ENCODE measurements at regions not wholly inside any gene's neighbourhood (a gene's known extent, or its start where the extent isn't known, plus 50 kb on each side); places are given as distances from the start of the nearest gene placed in this dataset.

DNA sequence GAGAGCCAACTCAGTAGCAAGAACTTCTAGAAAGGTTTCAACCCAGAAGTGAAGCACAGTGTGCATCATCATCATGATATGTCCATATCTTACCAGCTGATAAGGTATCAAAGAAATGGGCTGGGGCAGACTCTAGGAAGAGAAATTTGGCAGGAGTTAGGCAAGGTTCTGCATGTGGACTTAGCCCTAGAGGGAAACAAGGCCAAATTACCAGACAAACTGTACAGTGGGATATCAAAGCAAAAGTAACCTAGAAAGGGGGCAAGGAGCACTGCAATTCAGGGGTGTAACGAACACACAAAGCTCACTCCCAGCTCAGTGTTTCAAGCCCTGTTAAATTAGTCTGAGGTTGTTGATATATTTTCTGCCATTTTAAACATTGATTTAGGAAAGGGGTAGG, 407.4 kb downstream of the SMARCA1 start:
- SMC1A ChIA-PET (ENCODE audit: uncharacterized antibody, unreplicated experiment), result interaction anchor here (1.4 kb wide), 1 partner anchor 15 kb away, joined by 3 read pairs; no protein-coding TSS in a partner anchor
- Histone ChIP-seq H3K27ac (ENCODE audit: control insufficient read depth, insufficient read depth) (no peak overlapping the region), H3K27me3 (replicated peaks in 1 of 2; ENCODE audit: control insufficient read depth in 2 of 2, insufficient read depth in 2 of 2, low read length in 1 of 2) (no peaks in the 10 kb centered on the region), H3K4me1 (ENCODE audit: control insufficient read depth, insufficient read depth, low read length) (no peaks in the 10 kb centered on the region), H3K4me3 (no peak overlapping the region), H3K79me2 (ENCODE audit: control insufficient read depth, insufficient read depth, low read length) (no peaks in the 10 kb centered on the region), H3K9ac (ENCODE audit: control insufficient read depth, insufficient read depth, low read length) (no peak overlapping the region), H4K20me1 (ENCODE audit: control insufficient read depth, insufficient read depth) (no peaks in the 10 kb centered on the region), H3K36me3 (ENCODE audit: control insufficient read depth in 2 of 2, insufficient read depth in 2 of 2, low read length in 1 of 2) (no peaks in the 10 kb centered on the region), H3K4me2 (ENCODE audit: control insufficient read depth, insufficient read depth) (no peak overlapping the region), H3K9me3 (replicated peaks; ENCODE audit: control insufficient read depth, insufficient read depth, low read length) (no peaks in the 10 kb centered on the region), H2AFZ (ENCODE audit: control insufficient read depth, low read depth, low read length) (no peak overlapping the region)
- TF ChIP-seq TBL1XR1 (IDR thresholded peaks at IDR 0.05; ENCODE audit: low read depth, low read length) (no peak), JUNB (IDR thresholded peaks at IDR 0.05) (no peak), BCL11A (IDR thresholded peaks at IDR 0.05; ENCODE audit: low read depth, low read length) (no peak), TCF12 (IDR thresholded peaks at IDR 0.05; ENCODE audit: low read depth, low read length) (no peak), CEBPB (IDR thresholded peaks at IDR 0.05; ENCODE audit: borderline replicate concordance in 1 of 2, low read depth in 2 of 2, low read length in 2 of 2) (no peak), POU2F2 (IDR thresholded peaks at IDR 0.05; ENCODE audit: borderline replicate concordance, low read depth, low read length) (no peak), SPI1 (IDR thresholded peaks at IDR 0.05; ENCODE audit: borderline replicate concordance, insufficient read depth, low read depth, low read length) (no peak), RFX5 (IDR thresholded peaks at IDR 0.05; ENCODE audit: low read depth, low read length) (no peak), RELA (IDR thresholded peaks at IDR 0.05; ENCODE audit: borderline replicate concordance, partially characterized antibody) (no peak), EED (IDR thresholded peaks at IDR 0.05; ENCODE audit: low read depth) (no peak), NBN (IDR thresholded peaks at IDR 0.05) (no peak), NR2C2 (IDR thresholded peaks at IDR 0.05; ENCODE audit: borderline replicate concordance, control insufficient read depth, insufficient read length, low read depth) (no peak), SREBF2 (IDR thresholded peaks at IDR 0.05; ENCODE audit: low read length) (no peak), SMARCA5 (IDR thresholded peaks at IDR 0.05) (no peak)
- TF ChIP-seq, protein P1, sequence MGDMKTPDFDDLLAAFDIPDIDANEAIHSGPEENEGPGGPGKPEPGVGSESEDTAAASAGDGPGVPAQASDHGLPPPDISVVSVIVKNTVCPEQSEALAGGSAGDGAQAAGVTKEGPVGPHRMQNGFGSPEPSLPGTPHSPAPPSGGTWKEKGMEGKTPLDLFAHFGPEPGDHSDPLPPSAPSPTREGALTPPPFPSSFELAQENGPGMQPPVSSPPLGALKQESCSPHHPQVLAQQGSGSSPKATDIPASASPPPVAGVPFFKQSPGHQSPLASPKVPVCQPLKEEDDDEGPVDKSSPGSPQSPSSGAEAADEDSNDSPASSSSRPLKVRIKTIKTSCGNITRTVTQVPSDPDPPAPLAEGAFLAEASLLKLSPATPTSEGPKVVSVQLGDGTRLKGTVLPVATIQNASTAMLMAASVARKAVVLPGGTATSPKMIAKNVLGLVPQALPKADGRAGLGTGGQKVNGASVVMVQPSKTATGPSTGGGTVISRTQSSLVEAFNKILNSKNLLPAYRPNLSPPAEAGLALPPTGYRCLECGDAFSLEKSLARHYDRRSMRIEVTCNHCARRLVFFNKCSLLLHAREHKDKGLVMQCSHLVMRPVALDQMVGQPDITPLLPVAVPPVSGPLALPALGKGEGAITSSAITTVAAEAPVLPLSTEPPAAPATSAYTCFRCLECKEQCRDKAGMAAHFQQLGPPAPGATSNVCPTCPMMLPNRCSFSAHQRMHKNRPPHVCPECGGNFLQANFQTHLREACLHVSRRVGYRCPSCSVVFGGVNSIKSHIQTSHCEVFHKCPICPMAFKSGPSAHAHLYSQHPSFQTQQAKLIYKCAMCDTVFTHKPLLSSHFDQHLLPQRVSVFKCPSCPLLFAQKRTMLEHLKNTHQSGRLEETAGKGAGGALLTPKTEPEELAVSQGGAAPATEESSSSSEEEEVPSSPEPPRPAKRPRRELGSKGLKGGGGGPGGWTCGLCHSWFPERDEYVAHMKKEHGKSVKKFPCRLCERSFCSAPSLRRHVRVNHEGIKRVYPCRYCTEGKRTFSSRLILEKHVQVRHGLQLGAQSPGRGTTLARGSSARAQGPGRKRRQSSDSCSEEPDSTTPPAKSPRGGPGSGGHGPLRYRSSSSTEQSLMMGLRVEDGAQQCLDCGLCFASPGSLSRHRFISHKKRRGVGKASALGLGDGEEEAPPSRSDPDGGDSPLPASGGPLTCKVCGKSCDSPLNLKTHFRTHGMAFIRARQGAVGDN (IDR thresholded peaks at IDR 0.05), result no peak
- TF ChIP-seq, protein P2, sequence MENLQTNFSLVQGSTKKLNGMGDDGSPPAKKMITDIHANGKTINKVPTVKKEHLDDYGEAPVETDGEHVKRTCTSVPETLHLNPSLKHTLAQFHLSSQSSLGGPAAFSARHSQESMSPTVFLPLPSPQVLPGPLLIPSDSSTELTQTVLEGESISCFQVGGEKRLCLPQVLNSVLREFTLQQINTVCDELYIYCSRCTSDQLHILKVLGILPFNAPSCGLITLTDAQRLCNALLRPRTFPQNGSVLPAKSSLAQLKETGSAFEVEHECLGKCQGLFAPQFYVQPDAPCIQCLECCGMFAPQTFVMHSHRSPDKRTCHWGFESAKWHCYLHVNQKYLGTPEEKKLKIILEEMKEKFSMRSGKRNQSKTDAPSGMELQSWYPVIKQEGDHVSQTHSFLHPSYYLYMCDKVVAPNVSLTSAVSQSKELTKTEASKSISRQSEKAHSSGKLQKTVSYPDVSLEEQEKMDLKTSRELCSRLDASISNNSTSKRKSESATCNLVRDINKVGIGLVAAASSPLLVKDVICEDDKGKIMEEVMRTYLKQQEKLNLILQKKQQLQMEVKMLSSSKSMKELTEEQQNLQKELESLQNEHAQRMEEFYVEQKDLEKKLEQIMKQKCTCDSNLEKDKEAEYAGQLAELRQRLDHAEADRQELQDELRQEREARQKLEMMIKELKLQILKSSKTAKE (IDR thresholded peaks at IDR 0.05; ENCODE audit: low read depth, poor library complexity, severe bottlenecking), result no peak
- TF ChIP-seq, protein P3, sequence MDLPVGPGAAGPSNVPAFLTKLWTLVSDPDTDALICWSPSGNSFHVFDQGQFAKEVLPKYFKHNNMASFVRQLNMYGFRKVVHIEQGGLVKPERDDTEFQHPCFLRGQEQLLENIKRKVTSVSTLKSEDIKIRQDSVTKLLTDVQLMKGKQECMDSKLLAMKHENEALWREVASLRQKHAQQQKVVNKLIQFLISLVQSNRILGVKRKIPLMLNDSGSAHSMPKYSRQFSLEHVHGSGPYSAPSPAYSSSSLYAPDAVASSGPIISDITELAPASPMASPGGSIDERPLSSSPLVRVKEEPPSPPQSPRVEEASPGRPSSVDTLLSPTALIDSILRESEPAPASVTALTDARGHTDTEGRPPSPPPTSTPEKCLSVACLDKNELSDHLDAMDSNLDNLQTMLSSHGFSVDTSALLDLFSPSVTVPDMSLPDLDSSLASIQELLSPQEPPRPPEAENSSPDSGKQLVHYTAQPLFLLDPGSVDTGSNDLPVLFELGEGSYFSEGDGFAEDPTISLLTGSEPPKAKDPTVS (IDR thresholded peaks at IDR 0.05; ENCODE audit: low read depth, low read length), result no peak
- no TSS peak for BruUV-seq (replicated peaks)
- no peak for ATAC-seq
- DNase-seq (ENCODE audit: low read depth, low spot score), result no peak
- 11% methylated on average over 1 of the region's 1 CpG for WGBS (ENCODE audit: insufficient coverage, insufficient replicate concordance, low lambda C conversion rate, missing lambda C conversion rate)
- intact Hi-C loops (cut with micrococcal nuclease; ENCODE audit: unreplicated experiment), result no loop called here
- RAD21 ChIA-PET (ENCODE audit: unreplicated experiment), result no interaction called here
- in situ Hi-C loops (cut with MboI), result no loop called here
- POLR2A ChIA-PET, result no interaction called here
- CTCF ChIA-PET, result interaction anchor here (1.2 to 2.2 kb wide), 3 partner anchors 9 to 43 kb away, joined by 3 to 12 read pairs (median 4); no protein-coding TSS in a partner anchor
- no peak for FAIRE-seq
